D721Med (cell line): ENCODE measurements at regions not wholly inside any gene's neighbourhood (a gene's known extent, or its start where the extent isn't known, plus 50 kb on each side); places are given as distances from the start of the nearest gene placed in this dataset.

Experiments
- DNase-seq: peaks from one replicate; pipeline ENCODE4 v3.0.0; 2011; ENCODE audit warnings: low spot score; ENCODE audit not compliant: insufficient read length
- FAIRE-seq: peaks from 2 replicates; lab custom pipeline; 2011; peaks lifted over from hg19 to GRCh38; lab: Jason Lieb, UNC
- CTCF ChIP-seq: IDR thresholded peaks from 2 replicates; pipeline ENCODE4 v1.5.1; 2012; ENCODE audit warnings: mild to moderate bottlenecking, control low read depth; ENCODE audit not compliant: insufficient read depth; ENCODE audit errors: missing control alignments

- no peak for FAIRE-seq
- no peak for TF ChIP-seq CTCF
- no peak for DNase-seq
These were observed 138.4 kb upstream of the PRPS1L1 start for GRCh38 chr7:18166002-18166401.

- no peak for TF ChIP-seq CTCF
- DNase-seq = no peak
- no peak for FAIRE-seq
These were observed 140.2 kb upstream of the PRPS1L1 start for GRCh38 chr7:18167815-18168214.

- TF ChIP-seq CTCF = no peak
- FAIRE-seq (no peak), DNase-seq (no peak)
These were observed 147.3 kb upstream of the PRPS1L1 start for GRCh38 chr7:18174996-18175395.

GRCh38 chr7:18175801-18176450 is 148.3 kb upstream of the PRPS1L1 start:
- no peak for TF ChIP-seq CTCF
- no peak for DNase-seq
- FAIRE-seq = no peak

- no peak for DNase-seq
- no peak for FAIRE-seq
- no peak for TF ChIP-seq CTCF
These were observed 149.6 kb upstream of the PRPS1L1 start for GRCh38 chr7:18177129-18177814.

GRCh38 chr7:18177815-18178660 is 150.4 kb upstream of the PRPS1L1 start:
- DNase-seq (no peak), FAIRE-seq (no peak)
- TF ChIP-seq CTCF = no peak

GRCh38 chr7:18179093-18179492 is 151.4 kb upstream of the PRPS1L1 start:
- no peak for TF ChIP-seq CTCF
- DNase-seq (no peak), FAIRE-seq (no peak)
